Endothelial cell of umbilical vein (primary cell): ENCODE measurements at regions not wholly inside any gene's neighbourhood (a gene's known extent, or its start where the extent isn't known, plus 50 kb on each side); places are given as distances from the start of the nearest gene placed in this dataset.

Source experiments
- BruUV-seq: library from RNA; stranded (reverse); fragments of 400-500 nt; replicated peaks from 2 replicates; lab custom pipeline; 2021; lab: Mats Ljungman, UMichigan
- CTCF ChIA-PET: fragments of 300-600, 350-600 bp; sonication (Branson Sonifier 250); formaldehyde crosslinking; loops from one replicate; lab custom pipeline; 2021; ENCODE audit warnings: antibody characterized with exemption, inconsistent platforms; lab: Charles Lee
- POLR2A ChIA-PET: fragments of 300-600, 350-600 bp; sonication (Branson Sonifier 250); formaldehyde crosslinking; loops from one replicate; lab custom pipeline; 2021; ENCODE audit warnings: antibody characterized with exemption, inconsistent platforms; lab: Charles Lee
- DNase-seq: peaks from one replicate; pipeline ENCODE4 v3.0.0-alpha.2; 2011; ENCODE audit warnings: low read depth, low spot score
- FAIRE-seq: peaks from 2 replicates; lab custom pipeline; 2011; peaks lifted over from hg19 to GRCh38; lab: Jason Lieb, UNC
- H2AFZ ChIP-seq: 2 replicates; pipeline ENCODE4 v1.6.0; 2012; ENCODE audit warnings: low read depth, low read length, control low read depth, inconsistent platforms
- H3K27ac ChIP-seq: 2 replicates; pipeline ENCODE4 v1.5.1; 2011; ENCODE audit warnings: low read depth, mild to moderate bottlenecking, control low read depth, low read length, moderate library complexity; ENCODE audit not compliant: insufficient read depth
- H3K27me3 ChIP-seq, 2 experiments: 2 replicates each; pipeline versions ENCODE4 v1.6.0 to v1.6.1; 2011; ENCODE audit warnings: low read length in 2 of 2, mixed read lengths in 1 of 2; ENCODE audit not compliant: control insufficient read depth in 2 of 2, insufficient read depth in 2 of 2
- H3K36me3 ChIP-seq, 2 experiments: 2 replicates in 1 of 2; 3 replicates in 1 of 2; pipeline ENCODE4 v1.5.1; 2011; ENCODE audit warnings: low read length in 2 of 2, mild to moderate bottlenecking in 1 of 2, moderate library complexity in 1 of 2; ENCODE audit not compliant: control insufficient read depth in 2 of 2, insufficient read depth in 2 of 2; ENCODE audit errors: extremely low read depth in 1 of 2
- H3K4me1 ChIP-seq: 3 replicates; pipeline ENCODE4 v1.5.1; 2011; ENCODE audit warnings: mild to moderate bottlenecking, low read length; ENCODE audit not compliant: control insufficient read depth, insufficient read depth; ENCODE audit errors: extremely low read depth
- H3K4me2 ChIP-seq: 2 replicates; pipeline ENCODE4 v1.6.1; 2011; ENCODE audit warnings: low read length, control low read depth, mixed read lengths; ENCODE audit not compliant: insufficient read depth
- H3K4me3 ChIP-seq, 3 experiments: fragments of 200-600 bp in 1 of 3; sonication (generic), shearing (Covaris generic) in 1 of 3; replicated peaks in 1 of 3; 2 replicates each; pipeline ENCODE4 v1.5.1; 2011 to 2016; ENCODE audit warnings: control low read depth in 3 of 3, low read length in 3 of 3, mild to moderate bottlenecking in 2 of 3, inconsistent platforms in 1 of 3, low read depth in 1 of 3, moderate library complexity in 1 of 3; ENCODE audit not compliant: insufficient read depth in 1 of 3
- H3K79me2 ChIP-seq: 2 replicates; pipeline ENCODE4 v1.6.0; 2012; ENCODE audit warnings: low read length, inconsistent platforms; ENCODE audit not compliant: control insufficient read depth, insufficient read depth
- H3K9ac ChIP-seq: replicated peaks from 2 replicates; pipeline ENCODE3; 2011; ENCODE audit warnings: low read length, control low read depth; ENCODE audit not compliant: insufficient read depth; ENCODE audit errors: extremely low read depth
- H3K9me1 ChIP-seq: replicated peaks from 3 replicates; pipeline ENCODE4 v1.6.0; 2011; ENCODE audit warnings: mild to moderate bottlenecking, low read length; ENCODE audit not compliant: control insufficient read depth, insufficient read depth; ENCODE audit errors: extremely low read depth
- H3K9me3 ChIP-seq: replicated peaks from 2 replicates; pipeline ENCODE4 v1.5.1; 2012; ENCODE audit warnings: low read length, inconsistent platforms; ENCODE audit not compliant: control insufficient read depth, insufficient read depth
- H4K20me1 ChIP-seq: replicated peaks from 2 replicates; pipeline ENCODE3; 2011; ENCODE audit warnings: mild to moderate bottlenecking, low read length; ENCODE audit not compliant: control insufficient read depth, insufficient read depth; ENCODE audit errors: extremely low read depth
- CTCF ChIP-seq, 2 donors: IDR thresholded peaks; 1 replicate in 1 of 2; 2 replicates in 1 of 2; pipeline ENCODE4 v1.5.1; 2011; ENCODE audit warnings: low read length in 2 of 2, mild to moderate bottlenecking in 2 of 2, moderate library complexity in 2 of 2, control low read depth in 1 of 2, inconsistent platforms in 1 of 2, low read depth in 1 of 2; ENCODE audit not compliant: insufficient read depth in 1 of 2; ENCODE audit errors: extremely low read depth in 1 of 2
- EZH2 ChIP-seq: IDR thresholded peaks from 2 replicates; pipeline ENCODE4 v1.6.1; 2012; ENCODE audit warnings: borderline replicate concordance, low read depth, mild to moderate bottlenecking, moderate library complexity, low read length, inconsistent platforms; ENCODE audit not compliant: severe bottlenecking
- FOS ChIP-seq: IDR thresholded peaks from 2 replicates; pipeline ENCODE4 v1.6.1; 2011; ENCODE audit warnings: mild to moderate bottlenecking, low read length, moderate library complexity, borderline replicate concordance; ENCODE audit not compliant: insufficient read depth
- GATA2 ChIP-seq: IDR thresholded peaks from 2 replicates; pipeline ENCODE4 v1.7.0; 2011; ENCODE audit warnings: low read depth, mild to moderate bottlenecking, moderate library complexity, mixed read lengths, low read length; ENCODE audit not compliant: insufficient read length, insufficient read depth
- JUN ChIP-seq: IDR thresholded peaks from 2 replicates; pipeline ENCODE4 v1.6.1; 2011; ENCODE audit warnings: borderline replicate concordance, low read depth; ENCODE audit not compliant: insufficient read length, insufficient read depth
- MAX ChIP-seq: IDR thresholded peaks from 2 replicates; pipeline ENCODE4 v1.6.1; 2011; ENCODE audit not compliant: insufficient read depth, insufficient read length
- MYC ChIP-seq: IDR thresholded peaks from one replicate; pipeline ENCODE4 v1.6.1; 2011; ENCODE audit warnings: mild to moderate bottlenecking, low read depth, low read length
- POLR2A ChIP-seq: IDR thresholded peaks from 2 replicates; pipeline ENCODE4 v1.6.1; 2012; ENCODE audit warnings: low read depth, mild to moderate bottlenecking, control low read depth, low read length
- POLR2AphosphoS5 ChIP-seq: IDR thresholded peaks from 2 replicates; pipeline ENCODE4 v1.6.1; 2012; ENCODE audit warnings: low read depth, mild to moderate bottlenecking, control low read depth, low read length, moderate library complexity; ENCODE audit not compliant: insufficient read depth
- dilution Hi-C: fragments of 300-500 bp; cut with MboI; formaldehyde crosslinking; loops from one replicate; pipeline ENCODE4 v1.15.0; 2019; ENCODE audit warnings: low sequenced_read_pairs; ENCODE audit not compliant: extremely low pct_ligation_motif_present
- intact Hi-C: fragments of 100-400 bp; cut with micrococcal nuclease; formaldehyde crosslinking; loops from one replicate; pipeline ENCODE4 v1.10.0; 2022

GRCh38 chr6:122118945-122119506, 280.4 kb upstream of the HSF2 start:
- no peaks in the 10 kb centered on the region for H3K27me3 ChIP-seq
- no peak overlapping the region for H3K4me3 ChIP-seq
- no peak overlapping the region for H2AFZ ChIP-seq
- H3K79me2 ChIP-seq = no peaks in the 10 kb centered on the region
- intact Hi-C loops (no loop called here), dilution Hi-C loops (no loop called here)
- H3K36me3 ChIP-seq = no peaks in the 10 kb centered on the region
- BruUV-seq = no TSS peak
- no peaks in the 10 kb centered on the region for H3K9me1 ChIP-seq
- H3K4me1 ChIP-seq = no peaks in the 10 kb centered on the region
- ChIA-PET CTCF (no interaction called here), POLR2A (no interaction called here)
- H3K9ac ChIP-seq = no peak overlapping the region
- FAIRE-seq (no peak), DNase-seq (no peak)
- H4K20me1 ChIP-seq = no peaks in the 10 kb centered on the region
- H3K27ac ChIP-seq = no peak overlapping the region
- no peak overlapping the region for H3K4me2 ChIP-seq
- H3K9me3 ChIP-seq = no peaks in the 10 kb centered on the region
- TF ChIP-seq CTCF (IDR thresholded peaks at IDR 0.05; ENCODE audit: extremely low read depth in 1 of 2, insufficient read depth in 1 of 2, low read depth in 1 of 2, low read length in 2 of 2) (no peak), JUN (no peak), POLR2A (no peak), GATA2 (no peak), MAX (no peak), EZH2 (no peak), FOS (no peak), MYC (no peak), POLR2AphosphoS5 (no peak)
